ENCODE measurements at regions not wholly inside any gene's neighbourhood (a gene's known extent, or its start where the extent isn't known, plus 50 kb on each side); places are given as distances from the start of the nearest gene placed in this dataset.

DNA sequence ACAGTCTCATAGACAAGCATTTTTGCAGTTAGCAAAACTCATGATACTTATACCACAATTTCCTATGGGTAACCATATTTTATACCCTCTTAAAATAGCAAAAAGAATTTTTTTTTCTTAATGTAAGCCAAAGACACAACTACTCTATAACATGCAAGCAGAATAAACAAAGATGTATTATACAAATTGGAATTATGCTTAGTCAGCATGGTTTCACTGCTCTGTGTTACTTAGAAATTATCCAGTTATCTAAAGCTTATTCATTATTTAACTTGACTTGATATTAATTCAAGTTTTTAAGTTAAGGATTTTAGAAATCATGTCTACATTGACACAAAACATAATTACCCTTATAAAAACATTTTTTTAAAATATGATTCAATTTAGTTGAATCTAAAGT lies 449.8 kb upstream of the CDH2 start:
- no peaks in the 10 kb centered on the region for H3K27me3 ChIP-seq (replicated peaks in 1 of 4; ENCODE audit: control extremely low read depth in 1 of 4, control insufficient read depth in 3 of 4, insufficient read depth in 4 of 4, low read length in 3 of 4)
- H3K4me2 ChIP-seq (replicated peaks; ENCODE audit: low read depth, low read length, poor library complexity, severe bottlenecking), result no peak overlapping the region
- H3K27ac ChIP-seq (ENCODE audit: low read length in 2 of 2), result no peak overlapping the region
- no peak overlapping the region for H3K27ac Mint-ChIP-seq
- H3K4me3 Mint-ChIP-seq, result no peak overlapping the region
- no peaks in the 10 kb centered on the region for H3K27me3 Mint-ChIP-seq
- peaks cover 3% of the 10 kb centered on the region for H3K9me3 Mint-ChIP-seq (ENCODE audit: insufficient read depth)
- H3K4me1 Mint-ChIP-seq, result no peaks in the 10 kb centered on the region
- H2AFZ ChIP-seq (ENCODE audit: insufficient read depth, low read depth, low read length, poor library complexity, severe bottlenecking), result no peak overlapping the region
- intact Hi-C loops (cut with micrococcal nuclease), result no loop called here
- no peaks in the 10 kb centered on the region for H3K4me1 ChIP-seq (ENCODE audit: control insufficient read depth in 2 of 2, insufficient read depth in 2 of 2, low read length in 2 of 2)
- ATAC-seq (ENCODE audit: low read depth) (no peak), DNase-seq (no peak)
- H3K9me3 ChIP-seq (ENCODE audit: control extremely low read depth in 1 of 3, control insufficient read depth in 2 of 3, insufficient read depth in 1 of 3, low read length in 2 of 3), result no peaks in the 10 kb centered on the region
- POLR2A ChIA-PET, result no interaction called here
- H3K4me3 ChIP-seq (ENCODE audit: control extremely low read depth in 1 of 5, extremely low read depth in 1 of 5, insufficient read depth in 1 of 5, low read depth in 2 of 5, low read length in 4 of 5), result no peak overlapping the region
- TF ChIP-seq, protein P1, sequence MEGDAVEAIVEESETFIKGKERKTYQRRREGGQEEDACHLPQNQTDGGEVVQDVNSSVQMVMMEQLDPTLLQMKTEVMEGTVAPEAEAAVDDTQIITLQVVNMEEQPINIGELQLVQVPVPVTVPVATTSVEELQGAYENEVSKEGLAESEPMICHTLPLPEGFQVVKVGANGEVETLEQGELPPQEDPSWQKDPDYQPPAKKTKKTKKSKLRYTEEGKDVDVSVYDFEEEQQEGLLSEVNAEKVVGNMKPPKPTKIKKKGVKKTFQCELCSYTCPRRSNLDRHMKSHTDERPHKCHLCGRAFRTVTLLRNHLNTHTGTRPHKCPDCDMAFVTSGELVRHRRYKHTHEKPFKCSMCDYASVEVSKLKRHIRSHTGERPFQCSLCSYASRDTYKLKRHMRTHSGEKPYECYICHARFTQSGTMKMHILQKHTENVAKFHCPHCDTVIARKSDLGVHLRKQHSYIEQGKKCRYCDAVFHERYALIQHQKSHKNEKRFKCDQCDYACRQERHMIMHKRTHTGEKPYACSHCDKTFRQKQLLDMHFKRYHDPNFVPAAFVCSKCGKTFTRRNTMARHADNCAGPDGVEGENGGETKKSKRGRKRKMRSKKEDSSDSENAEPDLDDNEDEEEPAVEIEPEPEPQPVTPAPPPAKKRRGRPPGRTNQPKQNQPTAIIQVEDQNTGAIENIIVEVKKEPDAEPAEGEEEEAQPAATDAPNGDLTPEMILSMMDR (IDR thresholded peaks at IDR 0.05), result no peak
- TF ChIP-seq EZH2 (IDR thresholded peaks at IDR 0.05; ENCODE audit: borderline replicate concordance, insufficient read depth, low read depth, low read length, poor library complexity, severe bottlenecking), result no peak
- no peaks in the 10 kb centered on the region for H3K79me2 ChIP-seq (ENCODE audit: control insufficient read depth, insufficient read depth, low read length)
- CTCF ChIA-PET, result no interaction called here
- no peak overlapping the region for H3K9ac ChIP-seq (ENCODE audit: low read length)
- H3K36me3 ChIP-seq (replicated peaks in 1 of 2; ENCODE audit: control extremely low read depth in 1 of 2, control insufficient read depth in 1 of 2, extremely low read depth in 1 of 2, insufficient read depth in 2 of 2, low read length in 1 of 2), result no peaks in the 10 kb centered on the region
- no peaks in the 10 kb centered on the region for H4K20me1 ChIP-seq (ENCODE audit: control insufficient read depth, insufficient read depth, low read length, poor library complexity, severe bottlenecking)

DNA sequence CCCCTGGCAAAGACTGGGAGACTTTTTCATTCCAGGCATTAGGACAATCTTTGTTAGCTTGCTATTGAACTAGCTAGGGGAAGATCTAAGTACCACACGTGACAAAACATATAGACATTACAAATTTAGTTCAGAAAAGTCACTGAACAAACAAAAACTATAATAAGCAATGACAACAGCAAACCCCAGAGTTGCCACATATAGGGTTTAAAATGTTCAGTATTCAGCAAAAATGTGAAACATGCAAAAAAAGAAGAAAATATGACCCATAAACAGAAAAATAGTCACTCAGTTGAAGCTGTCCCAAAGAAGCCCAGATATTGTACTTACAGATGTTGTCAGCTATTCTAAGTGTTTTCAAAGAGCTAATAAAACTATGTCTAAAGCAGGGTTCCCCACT lies 431.1 kb upstream of the CDH2 start:
- intact Hi-C loops (cut with micrococcal nuclease), result no loop called here
- Histone ChIP-seq H3K4me3 (ENCODE audit: control extremely low read depth in 1 of 5, extremely low read depth in 1 of 5, insufficient read depth in 1 of 5, low read depth in 2 of 5, low read length in 4 of 5) (no peak overlapping the region), H3K27me3 (replicated peaks in 1 of 4; ENCODE audit: control extremely low read depth in 1 of 4, control insufficient read depth in 3 of 4, insufficient read depth in 4 of 4, low read length in 3 of 4) (no peaks in the 10 kb centered on the region), H3K79me2 (ENCODE audit: control insufficient read depth, insufficient read depth, low read length) (no peaks in the 10 kb centered on the region), H3K4me2 (replicated peaks; ENCODE audit: low read depth, low read length, poor library complexity, severe bottlenecking) (no peak overlapping the region), H3K9ac (ENCODE audit: low read length) (no peak overlapping the region), H3K4me1 (ENCODE audit: control insufficient read depth in 2 of 2, insufficient read depth in 2 of 2, low read length in 2 of 2) (no peaks in the 10 kb centered on the region), H3K27ac (ENCODE audit: low read length in 2 of 2) (no peak overlapping the region), H3K9me3 (ENCODE audit: control extremely low read depth in 1 of 3, control insufficient read depth in 2 of 3, insufficient read depth in 1 of 3, low read length in 2 of 3) (peaks cover 0 to 3% (median 1%) of the 10 kb centered on the region in 3 donors), H2AFZ (ENCODE audit: insufficient read depth, low read depth, low read length, poor library complexity, severe bottlenecking) (no peak overlapping the region), H4K20me1 (ENCODE audit: control insufficient read depth, insufficient read depth, low read length, poor library complexity, severe bottlenecking) (no peaks in the 10 kb centered on the region), H3K36me3 (replicated peaks in 1 of 2; ENCODE audit: control extremely low read depth in 1 of 2, control insufficient read depth in 1 of 2, extremely low read depth in 1 of 2, insufficient read depth in 2 of 2, low read length in 1 of 2) (no peaks in the 10 kb centered on the region)
- ATAC-seq (ENCODE audit: low read depth) (no peak), DNase-seq (no peak)
- no peaks in the 10 kb centered on the region for H3K27me3 Mint-ChIP-seq
- peaks cover 3% of the 10 kb centered on the region for H3K9me3 Mint-ChIP-seq (ENCODE audit: insufficient read depth)
- CTCF ChIA-PET, result no interaction called here
- no peak overlapping the region for H3K27ac Mint-ChIP-seq
- WGBS (ENCODE audit: insufficient coverage), result no CpG with 5 or more reads among the region's 1 CpG
- no peaks in the 10 kb centered on the region for H3K4me1 Mint-ChIP-seq
- POLR2A ChIA-PET, result no interaction called here
- no peak overlapping the region for H3K4me3 Mint-ChIP-seq
- TF ChIP-seq EZH2 (IDR thresholded peaks at IDR 0.05; ENCODE audit: borderline replicate concordance, insufficient read depth, low read depth, low read length, poor library complexity, severe bottlenecking), result no peak
- TF ChIP-seq, protein P1 (IDR thresholded peaks at IDR 0.05), result no peak

Measured in B cell (primary cell).